NCI-H345 treated with DMSO at 0.1 percent for 48 hours (cell line): ENCODE measurements at regions not wholly inside any gene's neighbourhood (a gene's known extent, or its start where the extent isn't known, plus 50 kb on each side); places are given as distances from the start of the nearest gene placed in this dataset.

Experiments used
- DNase-seq: peaks from one replicate; lab custom pipeline; 2025; ENCODE audit not compliant: unreplicated experiment; lab: John Stamatoyannopoulos, UW

GRCh38 chr9:78491402-78491801 lies 194.5 kb downstream of the PSAT1 start:
- no peak for DNase-seq

- DNase-seq = no peak
Measured at GRCh38 chr9:78493166-78493742, 196.3 kb downstream of the PSAT1 start.

DNA sequence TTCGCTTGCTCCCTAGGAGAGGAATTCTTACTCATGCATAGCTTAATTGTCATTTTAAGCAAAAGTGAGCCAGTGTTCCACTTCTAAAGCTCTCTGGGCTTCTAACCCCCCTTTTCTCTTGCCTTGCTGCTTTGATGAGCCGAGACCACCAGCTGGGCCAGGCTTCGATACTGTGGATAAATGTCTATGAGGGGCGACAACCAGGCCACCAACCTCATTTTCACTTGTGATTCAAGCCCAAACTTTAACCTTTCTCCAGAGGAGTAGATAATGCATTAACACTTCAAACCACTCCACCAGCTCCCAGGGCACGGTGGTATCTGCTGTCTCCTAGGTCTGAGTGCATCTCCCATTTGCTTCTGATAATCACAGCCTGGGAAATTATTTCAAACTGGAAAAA lies 205.6 kb downstream of the PSAT1 start:
- no peak for DNase-seq

DNA sequence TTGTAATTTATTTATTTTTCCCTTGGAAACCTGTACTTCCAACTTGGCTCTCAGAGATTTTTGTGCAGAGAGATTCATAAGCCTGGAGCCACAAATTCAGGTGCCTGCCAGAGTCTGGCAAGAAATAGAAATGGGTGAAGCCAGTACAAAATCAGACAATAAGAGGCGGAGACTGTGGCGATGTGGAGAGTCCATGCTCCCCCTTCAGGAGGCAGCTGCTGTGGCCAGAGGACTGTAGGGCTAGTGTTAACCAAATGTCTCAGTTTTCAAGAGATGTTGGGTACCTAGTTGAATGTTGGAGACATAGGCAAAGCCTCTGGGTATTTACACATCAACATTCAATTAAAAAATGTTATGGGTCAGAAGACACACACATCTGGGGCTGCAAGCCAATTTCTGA lies 208.6 kb downstream of the PSAT1 start:
- DNase-seq = no peak

- DNase-seq = no peak
Measured at GRCh38 chr9:78507037-78507436, 210.1 kb downstream of the PSAT1 start.

GRCh38 chr9:78510035-78510434 lies 213.1 kb downstream of the PSAT1 start:
- no peak for DNase-seq

DNA sequence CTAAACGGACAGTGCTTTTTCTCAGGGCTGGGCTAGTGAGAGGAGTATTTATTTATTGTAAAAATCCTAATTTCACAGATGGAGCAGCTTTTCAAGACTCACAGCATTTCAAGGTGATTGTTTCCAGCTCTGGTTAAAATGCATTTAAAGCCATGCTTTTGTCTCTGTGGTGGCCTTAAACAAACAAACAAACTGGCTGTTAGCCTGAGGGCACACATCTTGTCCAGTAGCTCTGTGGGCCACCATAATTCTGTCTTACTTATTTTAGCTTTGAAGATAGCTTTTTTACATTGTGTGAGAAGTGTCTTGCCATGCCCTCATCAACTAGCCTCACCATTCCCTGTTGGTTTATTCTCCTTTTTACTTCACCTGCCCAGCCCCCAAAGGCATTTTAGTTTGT lies 218.2 kb downstream of the PSAT1 start:
- no peak for DNase-seq

- DNase-seq = no peak
Measured at GRCh38 chr9:78519786-78520185, 222.9 kb downstream of the PSAT1 start.

- no peak for DNase-seq
Measured at GRCh38 chr9:78521680-78522079, 224.8 kb downstream of the PSAT1 start.

DNA sequence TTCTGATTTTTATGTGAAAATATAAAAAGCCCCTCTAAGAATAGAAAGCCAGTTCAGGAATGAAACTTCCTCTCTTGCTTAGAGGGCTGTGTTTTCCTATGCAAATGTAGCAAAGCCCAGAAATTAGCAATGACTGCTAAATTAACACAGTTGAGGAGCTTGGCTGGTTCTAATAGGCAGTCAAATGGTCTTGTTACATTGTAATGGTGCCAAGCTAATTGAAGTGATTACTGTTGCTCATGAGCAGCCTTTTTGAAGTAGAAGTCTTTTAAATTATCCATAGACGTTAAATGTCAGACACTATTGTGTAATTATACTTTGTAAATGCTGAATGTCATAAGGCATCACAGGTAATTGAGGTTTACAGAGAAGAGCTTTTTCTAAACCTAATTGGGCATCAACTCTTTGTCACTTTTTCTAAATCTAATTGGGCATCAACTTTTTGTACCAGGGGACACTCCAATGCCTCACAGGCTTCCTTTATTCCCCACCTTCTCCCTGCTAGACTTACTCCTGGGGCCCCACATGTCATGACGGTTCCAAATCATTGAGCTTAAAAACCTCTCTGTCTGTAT lies 229.1 kb downstream of the PSAT1 start:
- no peak for DNase-seq

GRCh38 chr9:78533500-78533899 lies 236.6 kb downstream of the PSAT1 start:
- DNase-seq = no peak

- no peak for DNase-seq
Measured at GRCh38 chr9:78539188-78539587, 242.3 kb downstream of the PSAT1 start.

- no peak for DNase-seq
Measured at GRCh38 chr9:78539904-78540303, 243.0 kb downstream of the PSAT1 start.

DNA sequence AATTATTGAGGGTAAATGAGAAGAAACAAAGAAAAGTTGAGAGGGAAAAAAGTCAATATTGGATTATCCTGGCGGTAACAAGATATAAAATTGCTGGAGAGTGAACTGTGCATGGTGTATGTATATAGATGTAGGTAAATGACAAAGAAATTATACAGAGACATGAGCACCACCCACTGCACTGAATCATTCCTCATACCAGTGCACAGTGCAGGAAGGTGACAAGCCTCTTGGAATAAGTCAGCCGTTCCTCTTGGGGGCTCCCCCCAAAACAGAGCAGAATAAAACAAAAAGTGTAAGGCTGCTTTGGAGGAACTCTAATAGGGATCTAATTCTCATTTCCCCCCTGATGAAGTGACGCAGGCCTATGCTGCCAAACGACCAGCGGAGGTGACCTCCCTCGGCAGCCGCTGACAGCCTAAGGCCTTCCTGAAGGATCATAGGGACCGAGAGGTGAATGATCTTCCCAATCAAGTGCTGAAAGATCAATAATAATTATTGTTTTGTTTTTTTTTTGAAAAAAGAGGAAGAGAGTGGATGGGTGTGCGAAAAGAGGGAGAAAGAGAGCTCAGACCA lies 245.0 kb downstream of the PSAT1 start:
- no peak for DNase-seq

- no peak for DNase-seq
Measured at GRCh38 chr9:78542491-78543181, 245.7 kb downstream of the PSAT1 start.

GRCh38 chr9:78543353-78543752 lies 246.4 kb downstream of the PSAT1 start:
- DNase-seq = no peak

DNA sequence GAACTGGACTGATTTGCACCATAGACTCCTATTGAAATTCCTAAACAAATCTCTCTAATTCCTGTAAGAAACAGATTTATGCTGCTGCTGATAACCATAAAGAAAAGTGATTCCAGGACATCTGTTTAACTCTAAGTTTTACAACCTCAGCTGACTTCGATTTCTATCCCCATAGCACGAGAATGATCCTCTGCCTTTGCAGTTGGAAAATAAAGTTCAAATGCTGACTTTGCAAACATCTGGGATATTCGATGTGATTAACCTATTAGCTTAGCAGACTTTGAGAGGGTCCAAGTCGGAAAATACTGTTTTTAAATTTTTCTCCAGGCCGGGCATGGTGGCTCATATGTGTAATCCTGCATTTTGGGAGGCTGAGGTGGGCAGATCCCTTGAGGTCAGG lies 247.3 kb downstream of the PSAT1 start:
- no peak for DNase-seq

GRCh38 chr9:78547831-78548230 lies 250.9 kb downstream of the PSAT1 start:
- DNase-seq = no peak

- no peak for DNase-seq
Measured at GRCh38 chr9:78548670-78549069, 251.7 kb downstream of the PSAT1 start.

DNA sequence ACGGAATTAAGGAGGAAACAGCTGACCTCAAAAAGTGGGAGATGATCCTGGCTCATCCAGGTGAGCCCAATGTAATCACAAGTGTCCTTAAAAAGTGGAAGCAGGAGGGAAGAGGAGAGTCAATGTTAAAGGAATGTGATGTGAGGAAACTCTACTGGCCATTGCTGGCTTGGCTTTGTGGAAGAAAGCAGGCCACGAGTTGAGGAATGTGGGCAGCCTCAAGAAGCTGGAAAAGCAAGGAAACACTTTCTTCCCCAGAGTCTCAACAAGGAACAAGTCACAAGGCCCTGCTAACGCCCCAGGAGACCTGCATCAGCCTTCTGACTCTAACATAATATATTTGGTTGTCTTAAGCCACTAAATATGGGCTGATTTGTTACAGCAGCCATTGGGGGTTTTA lies 252.8 kb downstream of the PSAT1 start:
- DNase-seq = no peak

DNA sequence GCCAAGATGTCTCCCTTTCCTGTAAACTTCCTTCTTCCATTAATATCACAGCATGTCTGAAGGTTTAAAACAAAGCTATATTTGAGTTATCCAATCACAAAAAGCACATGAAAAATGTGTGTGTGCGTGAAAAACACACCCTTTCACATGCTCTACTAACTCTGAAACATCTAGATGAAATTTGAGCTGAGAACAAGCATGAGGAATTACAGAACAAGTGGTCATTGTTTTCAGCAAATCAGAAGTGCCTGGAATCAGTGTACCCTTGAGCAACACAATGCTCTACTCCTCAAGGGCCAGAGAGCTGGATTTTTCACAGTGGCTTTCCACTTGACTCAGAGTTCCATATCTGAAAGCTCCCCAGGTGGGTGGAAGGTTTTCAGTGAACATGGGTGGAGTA lies 255.9 kb downstream of the PSAT1 start:
- peak; percentile 27 for DNase-seq

DNA sequence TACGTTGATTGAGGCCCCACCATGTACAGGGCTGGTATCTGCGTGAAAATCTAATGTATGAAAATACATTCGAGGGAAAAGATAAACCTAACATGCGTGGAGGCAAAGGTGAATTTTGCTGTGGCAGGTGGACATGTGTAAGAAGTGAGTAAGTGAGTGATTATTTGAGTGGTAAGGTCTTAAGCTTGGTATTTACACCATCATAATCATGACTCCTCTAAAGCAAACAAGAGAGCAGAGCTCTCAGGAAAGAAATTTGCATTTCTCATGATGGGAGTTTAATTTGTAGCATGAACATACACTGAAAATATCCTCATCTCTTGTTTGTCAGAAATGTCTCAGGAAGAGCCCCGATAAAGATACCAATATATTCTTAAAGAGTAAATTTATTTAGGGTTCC lies 260.6 kb downstream of the PSAT1 start:
- DNase-seq = no peak
